Nucleus accumbens (tissue), 56 donors: ENCODE measurements at regions not wholly inside any gene's neighbourhood (a gene's known extent, or its start where the extent isn't known, plus 50 kb on each side); places are given as distances from the start of the nearest gene placed in this dataset.
A peak's percentile ranks its signal among the peaks of the same experiment; 100 is the strongest.
"Not testable (repeated sequence)": the region's sequence is repeated elsewhere in the genome, so short reads cannot be mapped to it uniquely, and the experiment has no call there.

Experiments used
- DNase-seq, 56 donors: peaks; one replicate each; lab custom pipeline; 2025; lab: John Stamatoyannopoulos, UW

DNA sequence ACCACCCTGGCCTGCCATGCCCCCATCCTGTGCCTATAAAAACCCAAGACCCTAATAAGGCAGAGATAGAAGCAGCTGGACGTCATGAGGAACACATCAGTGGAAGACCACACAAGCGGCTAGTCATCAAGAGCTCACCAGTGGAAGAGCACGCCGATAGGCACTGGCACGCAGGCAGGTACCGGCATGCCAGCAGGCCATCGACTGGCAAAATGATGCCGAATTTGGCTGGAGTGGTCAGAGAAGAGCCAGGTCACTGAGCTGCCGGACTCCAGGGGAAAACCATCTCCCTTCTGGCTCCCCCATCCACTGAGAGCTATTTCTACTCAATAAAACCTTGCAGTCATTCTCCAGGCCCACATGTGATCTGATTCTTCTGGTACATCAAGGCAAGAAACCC is 227.6 kb upstream of the EXOC2 start:
- no peak for DNase-seq

GRCh38 chr6:919500-919899 is 226.6 kb upstream of the EXOC2 start:
- no peak for DNase-seq

DNA sequence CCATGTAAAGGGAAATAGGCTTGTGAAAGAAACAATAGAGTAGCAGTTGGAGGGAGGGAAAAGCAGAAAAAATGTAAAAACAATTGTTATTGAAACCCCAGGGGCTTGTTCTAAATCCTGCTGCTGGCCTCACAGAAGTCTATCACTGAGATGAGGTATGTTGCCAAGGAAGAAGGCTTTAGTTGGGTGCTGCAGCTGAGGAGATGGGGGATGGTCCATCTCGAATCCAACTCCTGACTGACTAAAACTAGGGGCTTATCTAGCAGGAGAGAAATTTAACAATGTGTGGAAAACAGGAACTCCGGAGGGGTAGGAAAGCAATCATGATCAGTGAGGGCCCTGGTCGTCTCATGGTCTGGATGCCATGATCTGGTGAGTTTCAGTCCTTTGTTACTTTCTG is 225.0 kb upstream of the EXOC2 start:
- DNase-seq, result no peak

- no peak for DNase-seq
These were observed 224.4 kb upstream of the EXOC2 start for GRCh38 chr6:917296-917695.

GRCh38 chr6:916131-916530 is 223.2 kb upstream of the EXOC2 start:
- no peak for DNase-seq

DNA sequence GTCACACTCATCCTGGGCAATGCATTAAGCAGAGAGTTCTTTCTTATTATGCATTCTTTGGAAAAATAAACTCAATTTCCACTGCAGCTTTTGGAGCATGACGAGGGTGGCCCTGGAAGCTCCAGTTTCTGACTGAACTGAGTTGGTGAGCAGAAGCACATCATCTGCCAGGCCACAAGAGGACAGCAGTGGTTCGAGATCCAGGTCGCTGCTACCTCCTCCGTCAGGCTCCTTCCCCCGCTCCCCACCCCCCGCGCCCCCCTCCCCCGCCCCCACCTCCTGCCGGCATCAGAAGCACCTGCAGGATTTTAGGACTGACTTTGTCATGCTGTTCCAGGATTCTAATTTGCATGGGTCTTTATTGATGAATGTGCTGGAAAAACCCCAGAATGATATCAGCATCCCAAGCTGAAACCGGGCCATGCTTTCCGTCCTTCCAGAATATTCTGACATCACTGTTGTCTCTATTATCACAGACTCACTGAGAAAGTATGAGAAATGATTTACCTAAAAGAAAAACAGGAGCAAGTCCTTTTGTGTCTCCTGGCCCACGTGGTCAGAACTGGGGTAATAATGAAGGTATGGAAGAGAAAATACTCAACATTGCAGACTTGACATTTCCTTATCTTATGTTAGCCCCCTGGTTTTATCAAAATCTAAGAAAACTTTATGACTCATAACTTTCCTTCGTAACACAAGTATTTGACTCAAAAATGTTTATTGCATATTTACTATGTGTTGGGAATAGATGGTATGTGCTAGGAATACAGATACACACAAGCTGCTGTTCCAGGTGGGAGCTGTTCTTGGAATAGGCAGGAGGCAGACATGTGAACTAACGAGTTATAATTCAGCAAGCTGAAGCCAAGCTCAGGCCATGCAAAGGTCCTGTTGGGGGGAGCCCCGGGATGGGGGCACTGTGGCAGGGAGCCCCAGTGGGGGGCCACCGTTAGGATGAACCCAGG is 220.2 kb upstream of the EXOC2 start:
- DNase-seq, result peak in 6 of 56 donors; percentile 1 to 20 (median 6)

GRCh38 chr6:907928-908327 is 215.0 kb upstream of the EXOC2 start:
- DNase-seq, result no peak

- no peak for DNase-seq
These were observed 214.0 kb upstream of the EXOC2 start for GRCh38 chr6:906920-907319.

- DNase-seq, result no peak
These were observed 212.6 kb upstream of the EXOC2 start for GRCh38 chr6:905556-905955.

- DNase-seq, result no peak
These were observed 212.1 kb upstream of the EXOC2 start for GRCh38 chr6:904994-905393.

- DNase-seq, result no peak
These were observed 210.8 kb upstream of the EXOC2 start for GRCh38 chr6:903761-904160.

- no peak for DNase-seq
These were observed 208.9 kb upstream of the EXOC2 start for GRCh38 chr6:901696-902460.

DNA sequence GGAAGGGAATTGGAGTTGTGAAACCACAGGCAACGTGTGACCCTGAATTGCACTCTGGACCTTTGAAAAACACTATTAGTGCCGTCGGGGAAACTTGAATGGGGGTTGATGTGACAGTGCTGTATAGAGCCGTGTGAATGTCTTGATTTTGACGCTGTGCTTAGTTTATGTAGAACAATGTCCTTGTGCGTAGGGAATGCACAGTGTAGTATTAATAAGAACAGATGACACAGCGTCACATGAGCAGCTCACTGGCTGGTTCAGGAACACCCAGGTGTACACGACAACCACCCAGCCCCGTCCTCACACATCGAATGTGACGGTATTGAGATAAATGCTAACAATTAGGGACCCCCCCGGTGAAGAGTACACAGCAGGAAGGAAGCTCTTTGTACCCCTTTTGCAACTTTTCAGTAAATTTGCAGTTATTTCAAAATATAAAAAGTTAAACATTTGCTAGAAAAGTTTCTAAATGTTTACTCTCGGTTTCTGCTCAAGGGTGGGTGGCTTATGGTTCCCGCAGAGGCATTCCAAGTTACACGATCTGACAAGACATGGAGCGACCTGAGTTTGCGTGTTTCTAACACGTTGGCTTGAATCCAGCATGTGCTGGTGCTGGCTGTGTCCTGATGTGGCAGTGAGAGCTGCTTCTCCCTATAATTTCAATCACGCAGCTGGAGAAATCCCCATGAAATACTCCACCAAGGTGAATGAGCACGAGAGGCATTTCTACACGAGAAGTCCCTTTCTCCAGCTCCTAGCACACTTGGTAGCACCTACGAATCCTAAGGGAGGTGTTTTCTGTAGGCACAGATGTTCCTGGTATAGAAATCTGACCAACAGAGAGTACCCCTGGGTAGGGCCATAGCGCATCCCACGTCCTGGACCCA is 208.0 kb upstream of the EXOC2 start:
- no peak for DNase-seq

GRCh38 chr6:897528-898207 is 204.7 kb upstream of the EXOC2 start:
- no peak for DNase-seq

DNA sequence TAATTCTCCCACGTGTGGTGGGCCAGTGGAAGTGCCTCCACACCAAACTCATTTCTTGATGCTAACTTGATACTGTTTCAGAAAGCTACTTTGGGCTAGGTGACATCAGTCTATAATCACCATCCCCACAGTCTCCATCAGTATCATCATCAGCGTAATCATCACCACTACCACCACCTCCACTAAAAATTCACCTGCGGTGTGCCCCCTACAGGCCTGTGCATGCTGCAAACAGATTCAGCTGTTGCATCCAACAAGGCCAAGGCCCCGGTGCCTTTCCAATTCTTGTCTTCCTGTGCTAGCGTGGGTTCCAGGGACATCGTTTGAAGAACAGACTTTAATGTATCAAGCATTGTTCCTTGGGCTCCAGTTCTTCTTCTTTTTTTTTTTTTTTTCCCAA is 201.3 kb upstream of the EXOC2 start:
- no peak for DNase-seq

DNA sequence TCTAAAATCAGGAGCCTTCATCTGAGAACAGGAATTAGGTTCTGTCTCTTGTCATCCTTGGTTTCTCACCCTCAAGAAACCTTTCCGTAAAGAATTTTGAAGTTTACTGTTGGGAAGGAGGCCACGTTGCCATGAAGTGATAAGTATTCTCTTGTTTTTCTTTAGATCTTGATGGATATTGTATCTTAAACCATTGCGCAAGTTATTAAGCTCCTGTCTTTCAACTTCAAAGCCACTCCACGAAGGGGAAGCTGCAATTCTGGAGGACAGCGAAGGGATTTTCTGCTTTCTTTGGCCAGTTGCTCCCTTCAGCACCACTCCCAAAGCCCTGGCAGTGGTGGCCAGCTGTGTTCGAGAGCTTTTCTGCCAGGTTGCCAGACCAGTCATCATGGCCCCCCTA is 198.1 kb upstream of the EXOC2 start:
- no peak for DNase-seq

DNA sequence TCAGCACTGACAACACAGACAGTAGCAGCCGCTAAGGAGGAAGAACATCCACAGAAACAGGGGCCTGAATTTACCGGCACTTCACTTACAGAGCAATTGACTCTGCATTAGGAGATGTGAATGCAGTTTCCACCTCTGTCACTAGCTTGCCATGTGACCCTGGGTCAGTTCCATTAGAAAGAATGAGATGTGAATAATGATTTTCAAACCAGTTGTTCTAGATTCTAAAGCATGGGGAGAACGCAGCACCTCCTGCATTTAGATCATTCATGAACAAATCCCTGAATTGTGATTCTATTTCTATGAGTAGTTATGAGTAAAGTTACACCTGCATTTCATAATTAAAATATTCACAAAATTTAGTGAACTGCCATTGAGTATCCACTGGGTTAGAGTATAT is 197.3 kb upstream of the EXOC2 start:
- no peak for DNase-seq

DNA sequence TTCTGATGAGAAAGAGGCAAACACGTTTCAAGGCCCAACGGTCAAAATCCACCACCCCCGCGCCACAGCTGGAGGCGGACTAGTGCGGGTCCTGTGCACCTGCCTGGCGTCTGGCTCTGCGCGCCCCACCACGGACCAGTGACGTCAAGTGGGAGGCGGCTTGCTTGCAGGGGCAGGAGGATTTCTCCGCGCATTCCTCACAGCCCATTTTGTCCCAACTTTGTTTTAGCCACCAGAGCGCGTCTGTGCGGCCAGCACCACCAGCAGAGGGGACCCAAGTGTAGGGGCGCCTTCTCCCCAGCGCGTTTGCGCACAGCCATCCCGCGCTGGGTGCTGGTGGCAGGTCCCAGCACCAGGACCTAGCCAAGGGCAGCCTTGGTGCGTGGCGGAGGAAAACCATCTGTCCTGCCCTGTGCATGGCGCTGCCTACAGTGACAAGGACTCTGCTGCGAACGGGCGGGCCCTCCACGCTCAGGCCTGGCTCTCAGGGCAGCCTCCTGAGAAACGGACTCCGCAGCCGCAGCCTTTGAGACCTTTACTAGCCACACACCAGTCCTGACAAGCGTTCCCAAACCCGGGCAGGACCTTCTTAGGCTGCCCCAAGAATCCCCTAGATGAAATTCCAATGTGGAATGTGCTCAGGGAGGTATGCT is 194.8 kb upstream of the EXOC2 start:
- DNase-seq, result no peak

GRCh38 chr6:886116-886515 is 193.2 kb upstream of the EXOC2 start:
- DNase-seq, result not testable (repeated sequence)
